MM.1S (cell line): ENCODE measurements at regions not wholly inside any gene's neighbourhood (a gene's known extent, or its start where the extent isn't known, plus 50 kb on each side); places are given as distances from the start of the nearest gene placed in this dataset.

Source experiments
- DNase-seq: peaks from one replicate; pipeline ENCODE4 v3.0.0-alpha.2; 2015
- H2AFZ ChIP-seq: fragments of 300-600 bp; sonication (generic); 2 replicates; pipeline ENCODE4 v1.6.0; 2016; ENCODE audit warnings: antibody characterized with exemption, low read length
- H3F3A ChIP-seq: fragments of 300-600 bp; sonication (generic); 2 replicates; pipeline ENCODE4 v1.6.1; 2016; ENCODE audit warnings: mild to moderate bottlenecking, antibody characterized with exemption, low read length, moderate library complexity, mixed read lengths; ENCODE audit not compliant: insufficient read depth
- H3K27ac ChIP-seq: fragments of 300-600 bp; sonication (generic); 2 replicates; pipeline ENCODE4 v1.5.1; 2016; ENCODE audit warnings: mild to moderate bottlenecking, low read length
- H3K27me3 ChIP-seq: fragments of 300-600 bp; sonication (generic); replicated peaks from 2 replicates; pipeline ENCODE4 v1.6.0; 2016; ENCODE audit warnings: low read length; ENCODE audit not compliant: insufficient read depth
- H3K36me3 ChIP-seq: fragments of 300-600 bp; sonication (generic); replicated peaks from 2 replicates; pipeline ENCODE4 v1.6.1; 2016; ENCODE audit warnings: mild to moderate bottlenecking, low read length, mixed read lengths; ENCODE audit not compliant: insufficient read depth
- H3K4me1 ChIP-seq: fragments of 300-600 bp; sonication (generic); 2 replicates; pipeline ENCODE4 v1.6.1; 2016; ENCODE audit warnings: low read length, mixed read lengths
- H3K4me2 ChIP-seq: fragments of 300-600 bp; sonication (generic); 2 replicates; pipeline ENCODE4 v1.6.0; 2016; ENCODE audit warnings: low read depth, low read length
- H3K4me3 ChIP-seq: fragments of 300-600 bp; sonication (generic); 2 replicates; pipeline ENCODE4 v1.5.1; 2016; ENCODE audit warnings: low read length, mixed read lengths
- H3K79me2 ChIP-seq: fragments of 300-600 bp; sonication (generic); 2 replicates; pipeline ENCODE4 v1.6.1; 2016; ENCODE audit warnings: mixed run types, low read length, mixed read lengths
- H3K9ac ChIP-seq: fragments of 300-600 bp; sonication (generic); 2 replicates; pipeline ENCODE4 v1.6.1; 2016; ENCODE audit warnings: low read length, mixed read lengths
- H3K9me2 ChIP-seq: fragments of 300-600 bp; sonication (generic); replicated peaks from 2 replicates; pipeline ENCODE4 v1.6.1; 2016; ENCODE audit warnings: mild to moderate bottlenecking, low read length, mixed read lengths; ENCODE audit not compliant: insufficient read depth
- H3K9me3 ChIP-seq: fragments of 300-600 bp; sonication (generic); replicated peaks from 2 replicates; pipeline ENCODE4 v1.6.1; 2016; ENCODE audit warnings: mild to moderate bottlenecking, low read length, mixed read lengths; ENCODE audit not compliant: insufficient read depth
- H4K20me1 ChIP-seq: fragments of 300-600 bp; sonication (generic); 2 replicates; pipeline ENCODE4 v1.6.1; 2016; ENCODE audit warnings: mild to moderate bottlenecking, low read length, moderate library complexity, mixed read lengths; ENCODE audit not compliant: insufficient read depth
- CTCF ChIP-seq: fragments of 300-600 bp; sonication (generic); IDR thresholded peaks from 2 replicates; pipeline ENCODE4 v1.5.1; 2016; ENCODE audit warnings: antibody characterized with exemption, low read length, mixed read lengths
- EZH2 ChIP-seq: fragments of 300-600 bp; sonication (generic); optimal IDR thresholded peaks from 2 replicates; pipeline ENCODE3; 2017; ENCODE audit warnings: low read depth, mild to moderate bottlenecking, antibody characterized with exemption, low read length, mixed read lengths
- EZH2phosphoT487 ChIP-seq: fragments of 300-600 bp; sonication (generic); IDR thresholded peaks from 2 replicates; pipeline ENCODE4 v1.6.1; 2018; ENCODE audit warnings: antibody characterized with exemption, low read length

- H2AFZ ChIP-seq = no peak overlapping the region
- H3K9ac ChIP-seq = no peak overlapping the region
- no peaks in the 10 kb centered on the region for H3K27me3 ChIP-seq
- H3K27ac ChIP-seq = no peak overlapping the region
- no peaks in the 10 kb centered on the region for H3F3A ChIP-seq
- H3K36me3 ChIP-seq = no peaks in the 10 kb centered on the region
- no peak overlapping the region for H3K4me3 ChIP-seq
- H3K9me3 ChIP-seq = no peaks in the 10 kb centered on the region
- H3K79me2 ChIP-seq = no peaks in the 10 kb centered on the region
- DNase-seq = no peak
- TF ChIP-seq CTCF (no peak), EZH2phosphoT487 (no peak), EZH2 (no peak)
- H3K4me1 ChIP-seq = no peaks in the 10 kb centered on the region
- no peaks in the 10 kb centered on the region for H4K20me1 ChIP-seq
- no peaks in the 10 kb centered on the region for H3K9me2 ChIP-seq
- H3K4me2 ChIP-seq = no peak overlapping the region
These were observed 84.9 kb upstream of the SLC44A3 start for GRCh38 chr1:94734963-94735901.

GRCh38 chr1:94731891-94732290, 88.3 kb upstream of the SLC44A3 start:
- H3K4me1 ChIP-seq = no peaks in the 10 kb centered on the region
- no peak overlapping the region for H3K27ac ChIP-seq
- H3K9me2 ChIP-seq = no peaks in the 10 kb centered on the region
- TF ChIP-seq CTCF = no peak
- TF ChIP-seq EZH2phosphoT487 = no peak
- TF ChIP-seq EZH2 = no peak
- no peak for DNase-seq
- H4K20me1 ChIP-seq = no peaks in the 10 kb centered on the region
- no peaks in the 10 kb centered on the region for H3K79me2 ChIP-seq
- H3K4me2 ChIP-seq = no peak overlapping the region
- H3K4me3 ChIP-seq = no peak overlapping the region
- no peaks in the 10 kb centered on the region for H3K27me3 ChIP-seq
- H3K36me3 ChIP-seq = no peaks in the 10 kb centered on the region
- H2AFZ ChIP-seq = no peak overlapping the region
- no peaks in the 10 kb centered on the region for H3F3A ChIP-seq
- H3K9ac ChIP-seq = no peak overlapping the region
- no peaks in the 10 kb centered on the region for H3K9me3 ChIP-seq

- Histone ChIP-seq H3K27me3 (no peaks in the 10 kb centered on the region), H3K9me2 (no peaks in the 10 kb centered on the region), H3K9ac (no peak overlapping the region), H3K4me2 (no peak overlapping the region), H3F3A (no peaks in the 10 kb centered on the region), H2AFZ (no peak overlapping the region), H4K20me1 (no peaks in the 10 kb centered on the region), H3K4me1 (no peaks in the 10 kb centered on the region), H3K79me2 (no peaks in the 10 kb centered on the region), H3K4me3 (no peak overlapping the region), H3K9me3 (no peaks in the 10 kb centered on the region), H3K36me3 (no peaks in the 10 kb centered on the region), H3K27ac (no peak overlapping the region)
- no peak for TF ChIP-seq EZH2phosphoT487
- TF ChIP-seq EZH2 = no peak
- TF ChIP-seq CTCF = no peak
- DNase-seq = no peak
These were observed 89.7 kb upstream of the SLC44A3 start for GRCh38 chr1:94730450-94730849.
